OCI-LY7 (cell line): ENCODE measurements at regions not wholly inside any gene's neighbourhood (a gene's known extent, or its start where the extent isn't known, plus 50 kb on each side); places are given as distances from the start of the nearest gene placed in this dataset.

Experiments
- BruUV-seq: library from RNA; stranded (reverse); fragments of 400-500 nt; replicated peaks from 2 replicates; lab custom pipeline; 2021; lab: Mats Ljungman, UMichigan
- CTCF ChIA-PET: fragments of 300-600 bp; sonication (Branson Sonifier 250); formaldehyde crosslinking; loops from one replicate; lab custom pipeline; 2022; ENCODE audit warnings: antibody characterized with exemption; ENCODE audit not compliant: unreplicated experiment; lab: Charles Lee
- POLR2A ChIA-PET: fragments of 300-600 bp; sonication (Branson Sonifier 250); formaldehyde crosslinking; loops from one replicate; lab custom pipeline; 2022; ENCODE audit warnings: antibody characterized with exemption; lab: Charles Lee
- DNase-seq: peaks from one replicate; pipeline ENCODE4 v3.0.0-alpha.2; 2015; ENCODE audit warnings: low spot score
- H2AFZ ChIP-seq: fragments of 200-600 bp; sonication (generic), shearing (Covaris generic); 2 replicates; pipeline ENCODE4 v1.6.1; 2014; ENCODE audit warnings: mild to moderate bottlenecking, antibody characterized with exemption, low read length, moderate library complexity
- H3K27ac ChIP-seq: fragments of 200-600 bp; sonication (generic); 2 replicates; pipeline ENCODE4 v1.5.1; 2014; ENCODE audit warnings: mixed run types, low read depth, mild to moderate bottlenecking, moderate library complexity, low read length, inconsistent platforms; ENCODE audit not compliant: poor library complexity, severe bottlenecking
- H3K36me3 ChIP-seq: fragments of 200-600 bp; sonication (generic); 2 replicates; pipeline ENCODE4 v1.6.1; 2014; ENCODE audit warnings: mild to moderate bottlenecking, antibody characterized with exemption, low read length, moderate library complexity, mixed read lengths; ENCODE audit not compliant: insufficient read depth
- H3K4me1 ChIP-seq: fragments of 200-600 bp; sonication (generic); 2 replicates; pipeline ENCODE4 v1.5.1; 2014; ENCODE audit warnings: mild to moderate bottlenecking, low read length; ENCODE audit not compliant: insufficient read depth, poor library complexity, severe bottlenecking
- H3K4me2 ChIP-seq: fragments of 200-600 bp; sonication (generic); 2 replicates; pipeline ENCODE4 v1.6.1; 2014; ENCODE audit warnings: mild to moderate bottlenecking, low read length
- H3K4me3 ChIP-seq: fragments of 200-600 bp; sonication (generic); 2 replicates; pipeline ENCODE4 v1.5.1; 2014; ENCODE audit warnings: mild to moderate bottlenecking, low read depth, low read length; ENCODE audit not compliant: poor library complexity, severe bottlenecking
- H3K79me2 ChIP-seq: fragments of 200-600 bp; sonication (generic); 2 replicates; pipeline ENCODE4 v1.6.1; 2016; ENCODE audit warnings: low read depth, mild to moderate bottlenecking, low read length, moderate library complexity, mixed read lengths; ENCODE audit not compliant: insufficient read depth
- H3K9me2 ChIP-seq: fragments of 200-600 bp; sonication (generic); 2 replicates; pipeline ENCODE4 v1.6.1; 2016; ENCODE audit warnings: mild to moderate bottlenecking, low read length, mixed read lengths; ENCODE audit not compliant: insufficient read depth
- H3K9me3 ChIP-seq: fragments of 200-600 bp; sonication (generic); 2 replicates; pipeline ENCODE4 v1.6.1; 2014; ENCODE audit warnings: mild to moderate bottlenecking, mixed run types, low read length, mixed read lengths
- H4K20me1 ChIP-seq: fragments of 200-600 bp; sonication (generic); 2 replicates; pipeline ENCODE4 v1.6.1; 2014; ENCODE audit warnings: mild to moderate bottlenecking, antibody characterized with exemption, low read length, moderate library complexity, mixed read lengths; ENCODE audit not compliant: insufficient read depth
- CTCF ChIP-seq: fragments of 200-600 bp; sonication (generic); conservative IDR thresholded peaks from 2 replicates; pipeline ENCODE4 v1.5.1; 2014; ENCODE audit warnings: mild to moderate bottlenecking, antibody characterized with exemption, low read length, moderate library complexity, mixed read lengths
- EZH2phosphoT487 ChIP-seq: fragments of 200-600 bp; sonication (generic); IDR thresholded peaks from 2 replicates; pipeline ENCODE4 v1.6.1; 2018; ENCODE audit warnings: low read depth, borderline replicate concordance, mild to moderate bottlenecking, mixed run types, antibody characterized with exemption, low read length, moderate library complexity, mixed read lengths
- intact Hi-C: fragments of 100-400 bp; cut with micrococcal nuclease; formaldehyde crosslinking; loops from one replicate; pipeline ENCODE4 v1.10.0; 2022; ENCODE audit not compliant: unreplicated experiment

- no TSS peak for BruUV-seq
- CTCF ChIA-PET: no interaction called here
- intact Hi-C loops: no loop called here
Observed at GRCh38 chr14:39851202-39851601, 419.0 kb upstream of the FBXO33 start.

GRCh38 chr14:39847852-39848251 lies 415.6 kb upstream of the FBXO33 start:
- H2AFZ ChIP-seq: no peak overlapping the region
- no peak overlapping the region for H3K4me2 ChIP-seq
- H3K9me3 ChIP-seq: no peaks in the 10 kb centered on the region
- H4K20me1 ChIP-seq: no peaks in the 10 kb centered on the region
- no peaks in the 10 kb centered on the region for H3K9me2 ChIP-seq
- DNase-seq: no peak
- H3K4me3 ChIP-seq: no peak overlapping the region
- TF ChIP-seq EZH2phosphoT487: no peak
- no peak for TF ChIP-seq CTCF
- intact Hi-C loops: no loop called here
- H3K79me2 ChIP-seq: no peaks in the 10 kb centered on the region
- H3K27ac ChIP-seq: no peak overlapping the region
- BruUV-seq: no TSS peak
- no peaks in the 10 kb centered on the region for H3K36me3 ChIP-seq
- POLR2A ChIA-PET: interaction anchor here (0.6 to 1.6 kb wide), 4 partner anchors 15 to 112 kb away, joined by 3 to 4 read pairs (median 3); no protein-coding TSS in a partner anchor
- CTCF ChIA-PET: no interaction called here
- H3K4me1 ChIP-seq: no peaks in the 10 kb centered on the region

More at GRCh38 chr14:39851202-39851601, 419.0 kb upstream of the FBXO33 start:
- POLR2A ChIA-PET: interaction anchor here (0.6 kb wide), 1 partner anchor 204 kb away, joined by 4 read pairs; no protein-coding TSS in a partner anchor
- Histone ChIP-seq H3K9me3 (no peaks in the 10 kb centered on the region), H3K79me2 (no peaks in the 10 kb centered on the region), H3K4me2 (no peak overlapping the region), H3K4me3 (no peak overlapping the region), H3K4me1 (no peaks in the 10 kb centered on the region), H3K9me2 (no peaks in the 10 kb centered on the region), H2AFZ (no peak overlapping the region), H3K27ac (no peak overlapping the region), H3K36me3 (no peaks in the 10 kb centered on the region), H4K20me1 (no peaks in the 10 kb centered on the region)
- TF ChIP-seq CTCF: no peak
- no peak for TF ChIP-seq EZH2phosphoT487
- no peak for DNase-seq

- no peak overlapping the region for H3K4me2 ChIP-seq
- H4K20me1 ChIP-seq: no peaks in the 10 kb centered on the region
- no peak overlapping the region for H3K4me3 ChIP-seq
- H3K36me3 ChIP-seq: no peaks in the 10 kb centered on the region
- no peaks in the 10 kb centered on the region for H3K9me3 ChIP-seq
- intact Hi-C loops: no loop called here
- ChIA-PET POLR2A (interaction anchor here (0.7 to 1.6 kb wide), 5 partner anchors 14 to 598 kb away, joined by 3 to 4 read pairs (median 3); no protein-coding TSS in a partner anchor), CTCF (no interaction called here)
- no TSS peak for BruUV-seq
- no peaks in the 10 kb centered on the region for H3K79me2 ChIP-seq
- no peak overlapping the region for H2AFZ ChIP-seq
- TF ChIP-seq CTCF: no peak
- no peak for TF ChIP-seq EZH2phosphoT487
- H3K27ac ChIP-seq: no peak overlapping the region
- no peaks in the 10 kb centered on the region for H3K9me2 ChIP-seq
- DNase-seq: no peak
- no peaks in the 10 kb centered on the region for H3K4me1 ChIP-seq
Observed at GRCh38 chr14:39847194-39847593, 415.0 kb upstream of the FBXO33 start.
